ENCODE measurements at regions not wholly inside any gene's neighbourhood (a gene's known extent, or its start where the extent isn't known, plus 50 kb on each side); places are given as distances from the start of the nearest gene placed in this dataset.

- WGBS, 3 donors, result 81 to 93% (median 82%) methylated on average over 5 of the region's 5 CpGs
- DNase-seq (no peak), ATAC-seq (no peak)
- no peak for TF ChIP-seq CTCF (IDR thresholded peaks at IDR 0.05)
- Histone ChIP-seq H3K27me3 (ENCODE audit: insufficient read depth in 3 of 3, low read length in 2 of 3) (peaks cover 0 to 2% (median 0%) of the 10 kb centered on the region in 3 donors), H3K4me3 (no peak overlapping the region), H3K27ac (no peak overlapping the region), H3K36me3 (ENCODE audit: insufficient read depth in 1 of 2, low read depth in 1 of 2) (no peaks in the 10 kb centered on the region), H3K4me1 (no peaks in the 10 kb centered on the region), H3K9me3 (no peaks in the 10 kb centered on the region)
- intact Hi-C loops (cut with DNase I), result no loop called here
These were observed 131.9 kb upstream of the SYNDIG1 start for GRCh38 chr20:24337551-24337950.

- ATAC-seq, result no peak
- no peak for TF ChIP-seq CTCF (IDR thresholded peaks at IDR 0.05)
- H3K36me3 ChIP-seq (ENCODE audit: insufficient read depth in 1 of 2, low read depth in 1 of 2), result no peaks in the 10 kb centered on the region
- no peaks in the 10 kb centered on the region for H3K4me1 ChIP-seq
- no peak overlapping the region for H3K4me3 ChIP-seq
- no peaks in the 10 kb centered on the region for H3K9me3 ChIP-seq
- intact Hi-C loops (cut with DNase I), result no loop called here
- H3K27me3 ChIP-seq (ENCODE audit: insufficient read depth in 3 of 3, low read length in 2 of 3), result peaks cover 0 to 4% (median 0%) of the 10 kb centered on the region in 3 donors
- DNase-seq, result no peak
- H3K27ac ChIP-seq, result no peak overlapping the region
- WGBS, 3 donors, result 43 to 67% (median 57%) methylated on average over 4 of the region's 4 CpGs
These were observed 132.4 kb upstream of the SYNDIG1 start for GRCh38 chr20:24337069-24337468.

- ATAC-seq (no peak), DNase-seq (no peak)
- TF ChIP-seq CTCF (IDR thresholded peaks at IDR 0.05), result no peak
- 84 to 96% (median 89%) methylated on average over 2 of the region's 2 CpGs for WGBS, 3 donors
- Histone ChIP-seq H3K27me3 (ENCODE audit: insufficient read depth in 3 of 3, low read length in 2 of 3) (peaks cover 0 to 4% (median 0%) of the 10 kb centered on the region in 3 donors), H3K27ac (no peak overlapping the region), H3K4me3 (no peak overlapping the region), H3K36me3 (ENCODE audit: insufficient read depth in 1 of 2, low read depth in 1 of 2) (no peaks in the 10 kb centered on the region), H3K9me3 (no peaks in the 10 kb centered on the region), H3K4me1 (no peaks in the 10 kb centered on the region)
- intact Hi-C loops (cut with DNase I), result no loop called here
These were observed 134.6 kb upstream of the SYNDIG1 start for GRCh38 chr20:24334830-24335229.

- TF ChIP-seq CTCF (IDR thresholded peaks at IDR 0.05), result no peak
- H3K4me3 ChIP-seq, result no peak overlapping the region
- ATAC-seq (no peak), DNase-seq (no peak)
- no peak overlapping the region for H3K27ac ChIP-seq
- no peaks in the 10 kb centered on the region for H3K9me3 ChIP-seq
- H3K27me3 ChIP-seq (ENCODE audit: insufficient read depth in 3 of 3, low read length in 2 of 3), result peaks cover 0 to 4% (median 0%) of the 10 kb centered on the region in 3 donors
- no peaks in the 10 kb centered on the region for H3K4me1 ChIP-seq
- intact Hi-C loops (cut with DNase I), result no loop called here
- H3K36me3 ChIP-seq (ENCODE audit: insufficient read depth in 1 of 2, low read depth in 1 of 2), result no peaks in the 10 kb centered on the region
These were observed 136.5 kb upstream of the SYNDIG1 start for GRCh38 chr20:24332956-24333355.

GRCh38 chr20:24331939-24332338, 137.5 kb upstream of the SYNDIG1 start:
- H3K27me3 ChIP-seq (ENCODE audit: insufficient read depth in 3 of 3, low read length in 2 of 3), result peaks cover 0 to 4% (median 0%) of the 10 kb centered on the region in 3 donors
- TF ChIP-seq CTCF (IDR thresholded peaks at IDR 0.05), result no peak
- DNase-seq, result no peak
- WGBS, 3 donors, result 87 to 95% (median 92%) methylated on average over 4 of the region's 4 CpGs
- H3K27ac ChIP-seq, result no peak overlapping the region
- no peaks in the 10 kb centered on the region for H3K4me1 ChIP-seq
- H3K9me3 ChIP-seq, result no peaks in the 10 kb centered on the region
- ATAC-seq, result no peak
- H3K36me3 ChIP-seq (ENCODE audit: insufficient read depth in 1 of 2, low read depth in 1 of 2), result no peaks in the 10 kb centered on the region
- H3K4me3 ChIP-seq, result no peak overlapping the region
- intact Hi-C loops (cut with DNase I), result no loop called here
